ENCODE measurements at regions not wholly inside any gene's neighbourhood (a gene's known extent, or its start where the extent isn't known, plus 50 kb on each side); places are given as distances from the start of the nearest gene placed in this dataset.
"Not testable (repeated sequence)": the region's sequence is repeated elsewhere in the genome, so short reads cannot be mapped to it uniquely, and the experiment has no call there.

DNA sequence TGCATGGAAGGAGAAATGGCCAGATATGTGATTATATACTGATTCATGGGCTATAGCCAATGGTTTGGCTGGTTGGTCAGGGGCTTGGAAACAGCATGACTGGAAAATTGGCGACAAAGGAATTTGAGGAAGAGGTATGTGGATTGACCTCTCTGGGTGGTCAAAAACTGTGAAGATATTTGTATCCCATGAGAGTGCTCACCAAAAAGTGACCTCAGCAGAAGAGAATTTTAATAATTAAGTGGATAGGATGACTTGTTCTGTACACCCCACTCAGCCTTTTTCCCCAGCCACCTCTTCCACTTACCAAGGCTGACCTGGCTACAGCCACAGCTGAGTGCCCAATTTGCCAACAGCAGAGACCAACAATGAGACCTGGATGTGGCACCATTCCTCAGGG lies 146.7 kb downstream of the GPR37 start:
- DNase-seq (ENCODE audit: low read depth, low spot score), result no peak
- CTCF ChIA-PET, result no interaction called here
- H3K4me3 ChIP-seq (ENCODE audit: low read depth, low read length), result no peak overlapping the region
- H3K9me3 ChIP-seq (ENCODE audit: control insufficient read depth, insufficient read depth, low read length), result no peaks in the 10 kb centered on the region
- POLR2A ChIA-PET, result no interaction called here
- TF ChIP-seq, protein P1, sequence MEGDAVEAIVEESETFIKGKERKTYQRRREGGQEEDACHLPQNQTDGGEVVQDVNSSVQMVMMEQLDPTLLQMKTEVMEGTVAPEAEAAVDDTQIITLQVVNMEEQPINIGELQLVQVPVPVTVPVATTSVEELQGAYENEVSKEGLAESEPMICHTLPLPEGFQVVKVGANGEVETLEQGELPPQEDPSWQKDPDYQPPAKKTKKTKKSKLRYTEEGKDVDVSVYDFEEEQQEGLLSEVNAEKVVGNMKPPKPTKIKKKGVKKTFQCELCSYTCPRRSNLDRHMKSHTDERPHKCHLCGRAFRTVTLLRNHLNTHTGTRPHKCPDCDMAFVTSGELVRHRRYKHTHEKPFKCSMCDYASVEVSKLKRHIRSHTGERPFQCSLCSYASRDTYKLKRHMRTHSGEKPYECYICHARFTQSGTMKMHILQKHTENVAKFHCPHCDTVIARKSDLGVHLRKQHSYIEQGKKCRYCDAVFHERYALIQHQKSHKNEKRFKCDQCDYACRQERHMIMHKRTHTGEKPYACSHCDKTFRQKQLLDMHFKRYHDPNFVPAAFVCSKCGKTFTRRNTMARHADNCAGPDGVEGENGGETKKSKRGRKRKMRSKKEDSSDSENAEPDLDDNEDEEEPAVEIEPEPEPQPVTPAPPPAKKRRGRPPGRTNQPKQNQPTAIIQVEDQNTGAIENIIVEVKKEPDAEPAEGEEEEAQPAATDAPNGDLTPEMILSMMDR (IDR thresholded peaks at IDR 0.05; ENCODE audit: low read depth, low read length), result no peak
- no peak overlapping the region for H3K27ac ChIP-seq (ENCODE audit: low read depth, low read length)
- no peaks in the 10 kb centered on the region for H3K27me3 ChIP-seq (ENCODE audit: control insufficient read depth, insufficient read depth, low read length)

DNA sequence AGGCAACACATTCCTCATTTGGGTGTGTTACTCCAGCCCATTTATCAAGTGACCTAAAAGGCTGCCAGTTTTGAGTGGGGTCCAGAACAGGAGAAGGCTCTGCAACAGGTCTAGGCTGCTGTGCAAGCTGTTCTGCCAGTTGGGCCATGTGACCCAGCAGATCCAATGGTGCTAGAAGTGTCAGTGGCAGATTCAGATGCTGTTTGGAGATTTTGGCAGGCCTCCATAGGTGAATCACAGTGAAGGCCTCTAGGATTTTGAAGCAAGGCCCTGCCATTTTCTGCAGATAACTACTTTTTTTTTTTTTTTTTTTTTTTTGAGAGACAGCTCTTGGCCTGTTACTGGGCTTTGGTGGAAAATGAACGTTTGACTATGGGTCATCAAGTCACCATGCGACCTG lies 147.5 kb downstream of the GPR37 start:
- CTCF ChIA-PET; H3K4me3 ChIP-seq (ENCODE audit: low read depth, low read length); H3K9me3 ChIP-seq (ENCODE audit: control insufficient read depth, insufficient read depth, low read length); DNase-seq (ENCODE audit: low read depth, low spot score); H3K27me3 ChIP-seq (ENCODE audit: control insufficient read depth, insufficient read depth, low read length); POLR2A ChIA-PET; H3K27ac ChIP-seq (ENCODE audit: low read depth, low read length): not testable (repeated sequence)

DNA sequence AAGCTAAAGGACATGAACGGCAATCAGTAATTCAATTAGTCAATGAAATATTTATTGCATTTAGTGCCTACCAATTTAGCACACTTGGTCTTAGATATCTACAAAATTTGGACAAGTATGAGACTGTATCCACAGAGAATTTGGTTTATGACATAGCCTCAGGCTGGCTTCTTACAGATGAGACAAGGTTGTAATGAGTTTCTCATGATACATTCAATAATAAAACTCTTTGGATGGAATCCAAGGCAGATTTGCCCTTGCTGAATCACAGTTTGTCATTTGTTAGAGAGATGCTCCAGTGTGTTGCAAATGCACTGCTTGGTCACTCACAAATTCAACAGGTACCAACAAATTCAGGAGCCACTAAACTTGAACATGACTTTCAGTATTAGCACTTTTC lies 162.5 kb downstream of the GPR37 start:
- no peak for DNase-seq (ENCODE audit: low read depth, low spot score)
- H3K4me3 ChIP-seq (ENCODE audit: low read depth, low read length), result no peak overlapping the region
- H3K9me3 ChIP-seq (ENCODE audit: control insufficient read depth, insufficient read depth, low read length), result no peaks in the 10 kb centered on the region
- CTCF ChIA-PET, result no interaction called here
- TF ChIP-seq, protein P1 (IDR thresholded peaks at IDR 0.05; ENCODE audit: low read depth, low read length), result no peak
- H3K27ac ChIP-seq (ENCODE audit: low read depth, low read length), result no peak overlapping the region
- POLR2A ChIA-PET, result no interaction called here
- no peaks in the 10 kb centered on the region for H3K27me3 ChIP-seq (ENCODE audit: control insufficient read depth, insufficient read depth, low read length)

DNA sequence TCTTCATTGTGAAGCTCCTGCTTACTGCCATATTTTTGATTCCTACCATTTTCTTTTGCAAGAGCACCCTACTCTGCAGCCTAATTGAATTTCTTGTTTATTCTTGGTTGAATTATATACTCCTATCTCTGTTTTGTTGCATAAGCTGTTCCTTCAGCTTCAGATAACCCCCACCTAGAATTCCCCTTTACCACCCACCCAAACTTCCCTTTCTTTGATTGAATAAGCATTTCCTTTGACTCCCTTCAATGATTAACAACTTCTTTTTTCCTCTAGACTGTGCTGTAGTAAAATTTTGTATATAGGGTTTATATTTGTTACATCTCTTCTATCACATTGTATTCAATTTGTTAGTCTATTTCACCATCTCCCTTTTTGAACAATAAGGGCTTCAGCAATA lies 168.1 kb downstream of the GPR37 start:
- TF ChIP-seq, protein P1 (IDR thresholded peaks at IDR 0.05; ENCODE audit: low read depth, low read length), result no peak
- ChIA-PET CTCF (interaction anchor here (1.2 kb wide), 1 partner anchor 427 kb away, joined by 3 read pairs; no protein-coding TSS in a partner anchor), POLR2A (no interaction called here)
- no peak overlapping the region for H3K4me3 ChIP-seq (ENCODE audit: low read depth, low read length)
- H3K27me3 ChIP-seq (ENCODE audit: control insufficient read depth, insufficient read depth, low read length), result no peaks in the 10 kb centered on the region
- H3K9me3 ChIP-seq (ENCODE audit: control insufficient read depth, insufficient read depth, low read length), result no peaks in the 10 kb centered on the region
- DNase-seq (ENCODE audit: low read depth, low spot score), result no peak
- H3K27ac ChIP-seq (ENCODE audit: low read depth, low read length), result no peak overlapping the region

DNA sequence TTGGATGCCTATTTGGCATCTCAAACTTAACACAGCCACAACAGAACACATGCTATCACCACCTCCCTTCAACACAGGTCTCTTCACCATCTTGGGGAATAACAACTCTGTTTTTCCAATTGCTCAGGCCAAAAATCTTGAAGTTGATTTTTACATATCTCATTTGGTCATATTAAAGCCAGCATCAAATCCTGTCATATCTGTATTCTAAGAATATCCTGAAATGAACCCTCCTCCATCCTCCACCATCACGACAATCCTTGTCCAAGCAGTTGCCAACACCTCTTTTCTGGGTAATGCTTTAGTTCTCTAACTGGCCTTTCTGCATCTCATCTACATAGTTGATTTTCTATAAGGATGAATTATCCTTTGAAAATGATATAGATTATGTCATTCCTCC lies 168.7 kb downstream of the GPR37 start:
- Histone ChIP-seq H3K9me3 (ENCODE audit: control insufficient read depth, insufficient read depth, low read length) (no peaks in the 10 kb centered on the region), H3K27ac (ENCODE audit: low read depth, low read length) (no peak overlapping the region), H3K27me3 (ENCODE audit: control insufficient read depth, insufficient read depth, low read length) (no peaks in the 10 kb centered on the region), H3K4me3 (ENCODE audit: low read depth, low read length) (no peak overlapping the region)
- DNase-seq (ENCODE audit: low read depth, low spot score), result no peak
- CTCF ChIA-PET, result no interaction called here
- TF ChIP-seq, protein P1 (IDR thresholded peaks at IDR 0.05; ENCODE audit: low read depth, low read length), result no peak
- POLR2A ChIA-PET, result no interaction called here

DNA sequence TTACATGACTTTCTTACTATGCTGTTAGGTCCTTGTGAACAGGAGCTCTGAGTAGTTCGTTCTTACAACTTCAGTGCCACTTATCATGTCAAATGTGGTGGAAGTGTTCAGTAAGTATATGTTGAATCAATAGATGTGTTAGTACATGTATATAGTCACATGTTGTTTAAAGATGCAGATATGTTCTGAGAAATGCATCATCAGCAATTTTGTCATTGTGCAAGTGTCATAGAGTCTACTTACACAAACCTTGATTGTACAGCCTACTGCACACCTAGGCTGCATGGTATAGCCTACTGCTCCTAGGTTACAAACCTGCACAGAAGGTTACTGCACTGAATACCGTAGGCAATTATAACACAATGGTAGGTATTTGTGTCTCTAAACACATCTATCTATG lies 174.8 kb downstream of the GPR37 start:
- no peak overlapping the region for H3K4me3 ChIP-seq (ENCODE audit: low read depth, low read length)
- no peak for DNase-seq (ENCODE audit: low read depth, low spot score)
- CTCF ChIA-PET, result no interaction called here
- H3K27ac ChIP-seq (ENCODE audit: low read depth, low read length), result no peak overlapping the region
- POLR2A ChIA-PET, result no interaction called here
- H3K9me3 ChIP-seq (ENCODE audit: control insufficient read depth, insufficient read depth, low read length), result no peaks in the 10 kb centered on the region
- no peaks in the 10 kb centered on the region for H3K27me3 ChIP-seq (ENCODE audit: control insufficient read depth, insufficient read depth, low read length)
- TF ChIP-seq, protein P1 (IDR thresholded peaks at IDR 0.05; ENCODE audit: low read depth, low read length), result no peak

Measured in AG04450 (cell line).